Esophagus mucosa (tissue), 1 donor: ENCODE measurements at regions not wholly inside any gene's neighbourhood (a gene's known extent, or its start where the extent isn't known, plus 50 kb on each side); places are given as distances from the start of the nearest gene placed in this dataset.

Source experiments
- ATAC-seq: fragments of 200-7000 bp; cut with Tn5 transposase; one replicate; pipeline ENCODE4 v1.9.1; 2020
- donor health status: DM: yes; HTN: yes; CAD: no.

DNA sequence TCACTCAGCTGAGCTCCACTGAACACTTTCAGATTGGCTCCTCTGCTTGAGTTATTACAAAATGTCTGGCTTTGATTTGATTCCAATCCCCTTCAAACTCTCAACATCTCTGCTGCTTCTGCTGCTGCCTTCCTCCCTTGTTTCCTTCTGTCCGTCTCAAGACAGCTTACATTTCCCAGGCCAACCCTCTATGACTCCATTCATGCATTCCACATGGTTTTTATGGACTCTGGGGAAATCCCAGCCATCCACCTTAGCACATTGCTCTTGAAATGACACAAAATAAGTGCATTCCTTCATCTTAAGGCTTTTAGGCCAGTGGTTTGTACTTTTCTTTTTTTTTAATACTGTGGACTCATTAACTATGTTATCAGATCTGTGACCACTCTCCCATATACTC is 68.5 kb upstream of the TMEM164 start:
- ATAC-seq: no peak

DNA sequence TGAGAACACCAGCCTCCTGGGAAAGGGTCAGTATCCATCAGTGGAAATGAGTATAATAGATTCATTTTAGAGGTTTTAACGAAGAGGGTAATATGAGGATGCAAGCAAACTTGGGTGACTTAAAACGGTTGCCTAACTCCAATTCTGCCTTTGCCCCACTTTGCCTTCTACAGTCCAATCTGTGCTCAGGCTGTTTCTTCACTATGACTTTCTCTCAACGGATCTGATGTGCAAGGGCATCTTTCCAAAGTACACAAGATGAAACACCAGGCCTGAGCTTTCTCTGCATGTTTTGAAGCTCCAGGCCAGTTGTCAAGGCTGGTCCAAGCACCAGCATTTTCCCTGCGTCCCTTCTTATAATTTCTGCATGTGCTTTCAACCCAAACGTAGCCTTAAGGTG is 68.0 kb upstream of the TMEM164 start:
- no peak for ATAC-seq

- ATAC-seq: no peak
Observed at GRCh38 chrX:109936114-109936513, 66.8 kb upstream of the TMEM164 start.

GRCh38 chrX:109936598-109936997 is 66.3 kb upstream of the TMEM164 start:
- ATAC-seq: no peak

DNA sequence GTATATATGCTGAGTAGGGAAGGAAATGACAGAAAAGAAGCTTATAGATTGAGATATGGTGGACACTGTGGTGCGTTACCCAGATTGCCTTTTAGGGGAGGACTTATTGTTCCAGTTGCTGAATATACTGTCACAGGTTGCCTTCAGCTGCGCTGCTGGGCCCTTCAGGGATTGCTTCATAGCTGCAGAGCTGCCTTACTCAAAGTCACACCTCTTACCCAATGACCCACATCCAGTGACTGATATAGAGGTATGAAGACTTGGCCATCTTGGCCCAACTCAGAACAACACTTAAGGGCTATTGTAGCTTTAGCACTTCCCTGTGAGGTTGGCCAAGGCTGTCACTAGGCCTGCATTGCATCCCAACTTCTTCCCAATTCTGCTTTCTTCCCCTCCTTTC is 63.4 kb upstream of the TMEM164 start:
- no peak for ATAC-seq

DNA sequence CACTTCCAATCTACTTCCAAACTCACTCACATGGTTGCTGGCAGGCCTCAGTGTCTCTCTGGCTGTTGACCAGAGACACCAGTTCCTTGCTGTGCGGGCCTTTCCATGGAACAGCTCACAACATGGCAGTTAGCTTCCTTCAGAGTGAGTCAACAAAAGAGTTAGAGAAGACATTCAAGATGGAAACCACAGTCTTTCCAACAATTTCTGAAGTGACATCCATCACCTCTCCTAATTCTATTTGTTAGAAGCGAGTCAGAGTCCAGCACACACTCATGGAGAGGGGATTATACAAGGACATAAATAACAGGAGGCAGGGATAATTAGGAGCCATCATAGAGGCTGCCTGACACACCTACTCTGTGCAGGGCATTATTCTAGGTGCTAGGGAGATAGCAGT is 62.5 kb upstream of the TMEM164 start:
- no peak for ATAC-seq

- ATAC-seq: no peak
Observed at GRCh38 chrX:109943092-109943739, 59.7 kb upstream of the TMEM164 start.

DNA sequence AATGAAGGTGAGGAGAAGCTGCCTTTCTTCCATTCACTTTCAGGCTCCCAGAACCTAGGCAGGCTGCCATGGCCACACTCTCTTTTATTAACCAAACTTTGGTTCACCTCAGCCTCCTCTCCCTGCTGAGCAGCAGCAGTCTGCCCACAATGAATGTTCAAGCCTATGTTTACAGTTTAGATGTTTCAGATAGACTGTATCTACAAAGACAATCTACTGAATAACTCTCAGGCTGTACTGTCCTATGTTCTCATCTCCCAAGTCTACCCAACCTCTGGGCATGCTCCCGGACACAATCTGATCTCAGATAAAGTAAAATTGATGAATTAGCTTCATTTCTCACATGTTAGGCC is 59.2 kb upstream of the TMEM164 start:
- no peak for ATAC-seq

DNA sequence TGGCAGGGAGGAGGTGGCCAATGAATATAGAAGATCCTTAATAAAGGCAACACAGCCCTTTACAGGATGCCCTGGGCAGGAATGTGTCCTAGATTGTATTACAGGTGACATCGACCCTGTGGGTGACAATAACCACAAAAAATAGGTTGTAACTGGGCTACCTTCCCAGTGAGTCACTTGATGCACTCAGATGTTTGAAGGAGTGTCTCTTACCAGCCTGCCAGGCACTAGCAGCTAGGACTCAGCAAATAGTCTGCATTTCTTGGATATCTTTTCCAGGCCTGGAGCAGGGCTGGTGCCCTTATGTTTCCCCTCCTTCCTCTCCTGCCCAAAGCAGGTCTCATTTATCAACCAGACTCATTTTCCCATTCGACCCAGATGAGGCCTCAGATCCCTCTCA is 50.9 kb upstream of the TMEM164 start:
- ATAC-seq: no peak

DNA sequence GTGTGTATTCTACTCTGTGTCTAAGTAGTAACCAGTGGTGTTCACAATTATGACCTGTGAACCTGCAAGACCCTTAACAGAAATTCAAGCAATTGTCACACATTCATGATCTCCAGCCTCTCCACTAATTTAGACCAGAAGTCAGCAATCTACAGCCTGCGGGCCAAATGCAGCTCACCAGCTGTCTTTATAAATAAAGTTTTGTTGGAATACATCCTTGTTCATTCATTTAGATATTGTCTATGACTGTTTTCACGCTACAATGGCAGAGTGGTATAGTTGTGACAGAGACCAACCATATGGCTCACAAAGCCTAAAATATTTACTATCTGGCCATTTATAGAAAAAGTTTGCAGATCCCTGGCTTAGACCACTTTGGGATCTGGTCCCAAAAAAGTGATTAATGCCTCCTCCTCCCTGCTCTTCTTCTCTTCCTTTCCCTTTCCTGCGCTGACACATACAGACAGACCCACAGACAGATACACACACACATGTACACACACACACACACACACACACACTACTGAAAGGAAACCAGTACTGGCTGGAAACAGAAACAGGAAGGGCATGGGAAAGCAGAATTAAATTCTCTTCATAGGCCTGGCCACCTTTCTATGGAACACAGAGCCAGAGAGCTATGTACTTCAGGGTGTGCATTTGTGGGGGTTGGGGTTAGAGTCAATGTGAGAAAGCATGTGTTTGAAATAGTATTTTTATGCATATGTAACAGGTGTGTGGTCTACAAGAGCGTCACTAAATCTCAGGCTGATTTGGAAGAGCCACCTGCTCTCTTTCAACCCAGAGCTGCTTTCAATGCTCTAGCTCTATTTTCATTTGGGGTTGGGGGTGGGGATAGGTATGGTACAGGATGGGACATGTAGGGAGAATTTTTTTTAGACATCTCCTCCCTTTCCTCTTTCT is 49.7 kb upstream of the TMEM164 start:
- ATAC-seq: no peak
